NCI-H187 treated with DMSO at 0.1 percent for 48 hours (cell line): ENCODE measurements at regions not wholly inside any gene's neighbourhood (a gene's known extent, or its start where the extent isn't known, plus 50 kb on each side); places are given as distances from the start of the nearest gene placed in this dataset.
A peak's percentile ranks its signal among the peaks of the same experiment; 100 is the strongest.
"Not testable (repeated sequence)": the region's sequence is repeated elsewhere in the genome, so short reads cannot be mapped to it uniquely, and the experiment has no call there.

Experiments used
- DNase-seq: peaks from one replicate; lab custom pipeline; 2025; lab: John Stamatoyannopoulos, UW

GRCh38 chr12:124706363-124706762 lies 139.0 kb upstream of the NCOR2 start:
- DNase-seq = no peak

GRCh38 chr12:124705545-124706138 lies 138.2 kb upstream of the NCOR2 start:
- DNase-seq = no peak

- DNase-seq = no peak
Measured at GRCh38 chr12:124704619-124705018, 137.2 kb upstream of the NCOR2 start.

GRCh38 chr12:124703856-124704255 lies 136.4 kb upstream of the NCOR2 start:
- DNase-seq = no peak

- no peak for DNase-seq
Measured at GRCh38 chr12:124702736-124703135, 135.3 kb upstream of the NCOR2 start.

- DNase-seq = no peak
Measured at GRCh38 chr12:124700810-124701592, 133.6 kb upstream of the NCOR2 start.

GRCh38 chr12:124699909-124700308 lies 132.5 kb upstream of the NCOR2 start:
- DNase-seq = peak; percentile 42

GRCh38 chr12:124698998-124699305 lies 131.5 kb upstream of the NCOR2 start:
- DNase-seq = no peak

- no peak for DNase-seq
Measured at GRCh38 chr12:124698211-124698997, 131.0 kb upstream of the NCOR2 start.

GRCh38 chr12:124697722-124698121 lies 130.3 kb upstream of the NCOR2 start:
- not testable (repeated sequence) for DNase-seq

GRCh38 chr12:124696693-124697476 lies 129.5 kb upstream of the NCOR2 start:
- DNase-seq = no peak

- peak; percentile 46 for DNase-seq
Measured at GRCh38 chr12:124695861-124696260, 128.4 kb upstream of the NCOR2 start.

- no peak for DNase-seq
Measured at GRCh38 chr12:124694846-124695497, 127.6 kb upstream of the NCOR2 start.

- DNase-seq = no peak
Measured at GRCh38 chr12:124694250-124694649, 126.8 kb upstream of the NCOR2 start.

- no peak for DNase-seq
Measured at GRCh38 chr12:124693111-124693723, 125.8 kb upstream of the NCOR2 start.

GRCh38 chr12:124692443-124692842 lies 125.0 kb upstream of the NCOR2 start:
- no peak for DNase-seq

GRCh38 chr12:124691429-124691828 lies 124.0 kb upstream of the NCOR2 start:
- no peak for DNase-seq

GRCh38 chr12:124689631-124690030 lies 122.2 kb upstream of the NCOR2 start:
- no peak for DNase-seq

GRCh38 chr12:124688356-124688992 lies 121.1 kb upstream of the NCOR2 start:
- no peak for DNase-seq

- DNase-seq = no peak
Measured at GRCh38 chr12:124687917-124688316, 120.5 kb upstream of the NCOR2 start.
